ENCODE measurements at regions not wholly inside any gene's neighbourhood (a gene's known extent, or its start where the extent isn't known, plus 50 kb on each side); places are given as distances from the start of the nearest gene placed in this dataset.

DNA sequence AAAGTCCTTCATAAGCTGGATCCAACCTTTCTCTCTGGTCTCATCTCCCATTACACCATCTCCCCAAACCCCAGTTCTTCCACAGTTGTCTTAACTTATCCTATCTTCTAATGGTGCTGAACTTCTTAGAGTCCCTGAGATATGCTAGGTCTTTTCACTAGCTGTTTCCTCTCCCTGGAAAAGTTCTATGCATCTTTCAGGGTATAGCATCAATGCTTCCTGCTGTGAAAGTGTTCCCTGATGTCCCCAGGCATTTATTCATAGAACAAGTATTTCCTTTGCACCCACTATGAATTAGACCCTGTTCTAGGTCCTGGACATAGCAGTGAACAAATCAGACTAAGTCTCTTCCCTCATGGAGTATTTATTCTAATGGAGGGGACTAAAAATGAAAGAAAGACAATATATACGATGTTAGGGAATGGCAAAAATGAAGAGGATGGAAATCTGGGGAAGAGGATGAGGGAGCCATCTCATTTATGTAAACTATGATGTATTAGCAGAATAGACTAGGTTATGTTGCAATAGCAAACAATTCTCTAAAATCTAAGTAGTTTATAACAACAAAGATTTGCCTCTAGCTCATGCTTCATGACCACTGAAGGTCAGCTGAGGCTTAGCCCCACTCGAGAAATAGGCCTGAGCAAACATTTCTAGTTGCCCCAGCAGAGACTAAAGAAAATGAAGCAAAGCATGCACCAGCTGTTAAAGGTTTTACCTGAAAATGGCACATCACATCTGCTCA is 120.0 kb downstream of the CYSLTR2 start:
- TF ChIP-seq, protein P1, sequence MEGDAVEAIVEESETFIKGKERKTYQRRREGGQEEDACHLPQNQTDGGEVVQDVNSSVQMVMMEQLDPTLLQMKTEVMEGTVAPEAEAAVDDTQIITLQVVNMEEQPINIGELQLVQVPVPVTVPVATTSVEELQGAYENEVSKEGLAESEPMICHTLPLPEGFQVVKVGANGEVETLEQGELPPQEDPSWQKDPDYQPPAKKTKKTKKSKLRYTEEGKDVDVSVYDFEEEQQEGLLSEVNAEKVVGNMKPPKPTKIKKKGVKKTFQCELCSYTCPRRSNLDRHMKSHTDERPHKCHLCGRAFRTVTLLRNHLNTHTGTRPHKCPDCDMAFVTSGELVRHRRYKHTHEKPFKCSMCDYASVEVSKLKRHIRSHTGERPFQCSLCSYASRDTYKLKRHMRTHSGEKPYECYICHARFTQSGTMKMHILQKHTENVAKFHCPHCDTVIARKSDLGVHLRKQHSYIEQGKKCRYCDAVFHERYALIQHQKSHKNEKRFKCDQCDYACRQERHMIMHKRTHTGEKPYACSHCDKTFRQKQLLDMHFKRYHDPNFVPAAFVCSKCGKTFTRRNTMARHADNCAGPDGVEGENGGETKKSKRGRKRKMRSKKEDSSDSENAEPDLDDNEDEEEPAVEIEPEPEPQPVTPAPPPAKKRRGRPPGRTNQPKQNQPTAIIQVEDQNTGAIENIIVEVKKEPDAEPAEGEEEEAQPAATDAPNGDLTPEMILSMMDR (IDR thresholded peaks at IDR 0.05), result no peak
- no peak for TF ChIP-seq ZFX (IDR thresholded peaks at IDR 0.05; ENCODE audit: borderline replicate concordance)

Data from 22Rv1 (cell line).